HEK293T (cell line): ENCODE measurements at regions not wholly inside any gene's neighbourhood (a gene's known extent, or its start where the extent isn't known, plus 50 kb on each side); places are given as distances from the start of the nearest gene placed in this dataset.

Experiments
- CTCF ChIA-PET: fragments of 350-600 bp; formaldehyde crosslinking; extraction: SDS; loops from one replicate; lab custom pipeline; 2021; ENCODE audit warnings: antibody characterized with exemption, inconsistent platforms; lab: Yijun Ruan, JAX
- POLR2A ChIA-PET: fragments of 350-600 bp; formaldehyde crosslinking; extraction: SDS; loops from one replicate; lab custom pipeline; 2020; ENCODE audit warnings: antibody characterized with exemption, inconsistent platforms; lab: Yijun Ruan, JAX
- DNase-seq: peaks from one replicate; pipeline ENCODE4 v3.0.0; 2012; ENCODE audit warnings: mixed read lengths; ENCODE audit errors: extremely low spot score
- ARNT ChIP-seq: fragments of 450-650 bp; IDR thresholded peaks from 2 replicates; pipeline ENCODE4 v1.6.1; 2017; ENCODE audit warnings: mild to moderate bottlenecking
- BHLHE40 ChIP-seq: fragments of 450-650 bp; IDR thresholded peaks from 2 replicates; pipeline ENCODE4 v1.6.1; 2016; ENCODE audit warnings: mild to moderate bottlenecking, moderate library complexity, borderline replicate concordance
- CTBP1 ChIP-seq: fragments of 450-650 bp; IDR thresholded peaks from 2 replicates; pipeline ENCODE4 v1.6.1; 2016; ENCODE audit warnings: borderline replicate concordance
- ELF4 ChIP-seq: fragments of 450-650 bp; IDR thresholded peaks from 2 replicates; pipeline ENCODE4 v1.6.1; 2017; ENCODE audit warnings: antibody characterized with exemption
- FOXA1 ChIP-seq: fragments of 450-650 bp; IDR thresholded peaks from 2 replicates; pipeline ENCODE4 v1.6.1; 2016; ENCODE audit warnings: mild to moderate bottlenecking
- FOXK2 ChIP-seq: fragments of 450-650 bp; IDR thresholded peaks from 2 replicates; pipeline ENCODE4 v1.6.1; 2016; ENCODE audit warnings: mild to moderate bottlenecking
- FOXM1 ChIP-seq: fragments of 450-650 bp; IDR thresholded peaks from 2 replicates; pipeline ENCODE4 v1.6.1; 2017; ENCODE audit warnings: mild to moderate bottlenecking, borderline replicate concordance
- HDGF ChIP-seq: fragments of 450-650 bp; IDR thresholded peaks from 2 replicates; pipeline ENCODE4 v1.6.1; 2017; ENCODE audit warnings: antibody characterized with exemption, borderline replicate concordance
- L3MBTL2 ChIP-seq: fragments of 450-650 bp; conservative IDR thresholded peaks from 2 replicates; pipeline ENCODE4 v1.6.1; 2016; ENCODE audit warnings: mild to moderate bottlenecking
- LEF1 ChIP-seq: fragments of 450-650 bp; IDR thresholded peaks from 2 replicates; pipeline ENCODE4 v1.6.1; 2017; ENCODE audit warnings: mild to moderate bottlenecking, borderline replicate concordance
- NFRKB ChIP-seq: fragments of 450-650 bp; IDR thresholded peaks from 2 replicates; pipeline ENCODE4 v1.6.1; 2016; ENCODE audit warnings: mild to moderate bottlenecking, moderate library complexity
- PKNOX1 ChIP-seq: fragments of 450-650 bp; IDR thresholded peaks from 2 replicates; pipeline ENCODE4 v1.6.1; 2016
- SP1 ChIP-seq: fragments of 450-650 bp; IDR thresholded peaks from 2 replicates; pipeline ENCODE4 v1.6.1; 2017
- SUZ12 ChIP-seq: fragments of 450-650 bp; IDR thresholded peaks from 2 replicates; pipeline ENCODE4 v1.6.1; 2016; ENCODE audit warnings: mild to moderate bottlenecking
- TARDBP ChIP-seq: fragments of 450-650 bp; IDR thresholded peaks from 2 replicates; pipeline ENCODE4 v1.6.1; 2016
- ZNF384 ChIP-seq: fragments of 450-650 bp; IDR thresholded peaks from 2 replicates; pipeline ENCODE4 v1.6.1; 2016

DNA sequence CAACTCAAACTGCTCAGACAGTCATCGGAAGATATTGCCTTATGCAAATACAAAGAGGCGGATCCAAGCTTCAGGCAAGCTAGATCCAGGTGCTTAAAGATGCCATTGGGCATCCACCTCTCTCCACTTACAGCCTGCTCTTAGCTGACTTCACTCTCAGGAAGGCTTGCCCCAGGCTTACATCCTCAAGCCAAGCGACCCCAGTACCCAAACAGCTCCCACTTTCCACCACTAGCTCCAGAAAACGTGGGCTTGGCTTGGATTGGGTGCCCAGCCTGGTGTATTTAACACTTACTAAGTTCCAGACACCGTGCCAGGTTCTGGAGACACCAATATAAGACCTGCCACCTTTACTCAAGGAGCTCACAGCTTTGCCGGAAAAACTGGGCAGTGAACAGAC lies 142.1 kb upstream of the VSTM2B start:
- no peak for TF ChIP-seq ZNF384
- TF ChIP-seq ELF4: no peak
- no peak for TF ChIP-seq ARNT
- TF ChIP-seq TARDBP: no peak
- CTCF ChIA-PET: no interaction called here
- POLR2A ChIA-PET: no interaction called here
- no peak for DNase-seq

- DNase-seq: no peak
- TF ChIP-seq LEF1: no peak
- no peak for TF ChIP-seq ELF4
- no peak for TF ChIP-seq HDGF
- ChIA-PET POLR2A (no interaction called here), CTCF (no interaction called here)
Observed at GRCh38 chr19:29384656-29385055, 141.1 kb upstream of the VSTM2B start.

- ChIA-PET POLR2A (no interaction called here), CTCF (no interaction called here)
- no peak for TF ChIP-seq L3MBTL2
- TF ChIP-seq TARDBP: no peak
- no peak for TF ChIP-seq PKNOX1
- no peak for TF ChIP-seq SUZ12
- no peak for TF ChIP-seq ZNF384
- no peak for TF ChIP-seq BHLHE40
- no peak for TF ChIP-seq FOXK2
- TF ChIP-seq ELF4: no peak
- DNase-seq: no peak
Observed at GRCh38 chr19:29385191-29385795, 140.5 kb upstream of the VSTM2B start.

DNA sequence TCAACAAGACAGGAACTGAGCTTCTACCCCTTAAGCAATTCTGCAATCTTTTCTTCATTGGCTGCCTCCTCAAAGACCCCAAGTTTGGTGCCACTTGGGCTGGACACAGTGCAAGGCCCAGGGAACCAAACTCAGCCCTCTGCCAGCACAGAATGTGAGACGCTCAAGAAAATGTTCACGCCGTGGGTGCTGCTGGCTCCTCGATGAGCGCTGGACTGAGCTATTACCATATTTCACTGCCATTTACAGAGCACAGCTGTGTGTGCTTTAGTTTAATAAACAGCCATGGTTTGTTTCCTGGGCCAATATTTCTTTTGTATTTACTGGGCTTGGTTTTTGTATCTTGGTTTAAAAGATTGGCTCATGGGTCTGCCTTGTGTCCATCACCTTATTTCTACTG lies 138.8 kb upstream of the VSTM2B start:
- ChIA-PET CTCF (no interaction called here), POLR2A (no interaction called here)
- TF ChIP-seq ZNF384 (no peak), FOXA1 (no peak), SUZ12 (no peak), ARNT (no peak), CTBP1 (no peak), FOXM1 (no peak), PKNOX1 (no peak), ELF4 (no peak), BHLHE40 (no peak), NFRKB (no peak), HDGF (no peak), L3MBTL2 (no peak), TARDBP (no peak)
- DNase-seq: no peak

DNA sequence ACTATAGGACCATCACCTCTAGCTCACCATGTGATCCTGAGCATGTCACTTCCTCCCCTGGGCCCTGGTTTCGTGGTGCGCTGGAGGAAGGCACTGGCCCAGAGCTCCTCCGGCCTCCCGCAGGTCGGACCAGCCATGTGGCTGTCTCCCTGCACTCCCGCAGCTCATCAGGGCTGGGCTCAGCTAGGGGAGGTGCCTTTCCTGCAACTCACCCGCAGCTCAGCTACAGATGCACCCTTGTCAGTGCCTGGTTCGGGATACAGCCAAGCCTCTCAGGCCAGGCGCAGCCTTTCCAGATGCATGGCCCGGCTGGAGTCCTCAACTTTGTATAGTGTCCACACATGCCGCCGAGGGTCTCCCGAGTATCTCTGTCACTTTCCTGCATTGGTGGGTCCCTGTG lies 138.2 kb upstream of the VSTM2B start:
- ChIA-PET CTCF (no interaction called here), POLR2A (no interaction called here)
- no peak for TF ChIP-seq SP1
- TF ChIP-seq FOXM1: no peak
- no peak for TF ChIP-seq LEF1
- TF ChIP-seq HDGF: no peak
- no peak for TF ChIP-seq NFRKB
- TF ChIP-seq ARNT: no peak
- no peak for DNase-seq

DNA sequence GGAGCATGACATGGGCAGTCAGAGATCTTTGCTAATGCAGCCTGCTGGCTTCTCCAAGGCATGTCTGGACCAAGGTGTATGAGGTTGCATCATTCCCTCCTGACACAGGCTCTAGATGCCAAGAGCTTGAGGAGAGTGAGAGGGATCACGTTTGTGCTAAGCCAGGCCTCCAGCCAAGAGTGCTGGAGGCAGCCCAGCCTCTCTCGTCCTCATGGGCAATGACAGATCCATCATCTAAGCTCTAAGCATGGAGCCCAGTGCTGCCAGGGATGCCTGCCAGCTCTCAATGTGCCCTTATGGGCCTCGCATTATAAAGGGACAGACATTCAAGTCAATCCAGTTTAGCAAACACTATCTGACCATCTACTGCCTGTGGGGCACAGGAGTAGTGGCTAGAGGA lies 136.3 kb upstream of the VSTM2B start:
- TF ChIP-seq BHLHE40 (no peak), CTBP1 (no peak), FOXM1 (no peak), PKNOX1 (no peak), LEF1 (no peak)
- ChIA-PET CTCF (no interaction called here), POLR2A (no interaction called here)
- DNase-seq: no peak

GRCh38 chr19:29390742-29391141 lies 135.1 kb upstream of the VSTM2B start:
- ChIA-PET POLR2A (no interaction called here), CTCF (no interaction called here)
- no peak for DNase-seq
- TF ChIP-seq ARNT: no peak
- TF ChIP-seq ELF4: no peak
- TF ChIP-seq SUZ12: no peak
- TF ChIP-seq CTBP1: no peak
- no peak for TF ChIP-seq HDGF
- no peak for TF ChIP-seq ZNF384
- TF ChIP-seq PKNOX1: no peak
- no peak for TF ChIP-seq FOXK2
- no peak for TF ChIP-seq L3MBTL2
- no peak for TF ChIP-seq FOXA1
- TF ChIP-seq BHLHE40: no peak
- TF ChIP-seq TARDBP: no peak
- TF ChIP-seq FOXM1: no peak
- TF ChIP-seq LEF1: no peak
- no peak for TF ChIP-seq NFRKB
- no peak for TF ChIP-seq SP1
